HL-60 (cell line): ENCODE measurements at regions not wholly inside any gene's neighbourhood (a gene's known extent, or its start where the extent isn't known, plus 50 kb on each side); places are given as distances from the start of the nearest gene placed in this dataset.

Experiments used
- GABPA ChIP-seq: IDR thresholded peaks from 2 replicates; pipeline ENCODE4 v1.6.1; 2012; ENCODE audit warnings: low read depth
- POLR2AphosphoS5 ChIP-seq: IDR thresholded peaks from 2 replicates; pipeline ENCODE4 v1.6.1; 2012; ENCODE audit warnings: low read depth
- SPI1 ChIP-seq: IDR thresholded peaks from 2 replicates; pipeline ENCODE4 v1.6.1; 2012; ENCODE audit warnings: low read depth, mild to moderate bottlenecking, borderline replicate concordance
- TF ChIP-seq, protein P1 (sequence below): IDR thresholded peaks from one replicate; pipeline ENCODE4 v1.5.1; 2011; ENCODE audit warnings: low read length, control low read depth, inconsistent platforms; ENCODE audit not compliant: insufficient read depth
- TF ChIP-seq, protein P2 (sequence below): IDR thresholded peaks from 2 replicates; pipeline ENCODE4 v1.6.1; 2012; ENCODE audit warnings: low read depth; ENCODE audit not compliant: insufficient replicate concordance

DNA sequence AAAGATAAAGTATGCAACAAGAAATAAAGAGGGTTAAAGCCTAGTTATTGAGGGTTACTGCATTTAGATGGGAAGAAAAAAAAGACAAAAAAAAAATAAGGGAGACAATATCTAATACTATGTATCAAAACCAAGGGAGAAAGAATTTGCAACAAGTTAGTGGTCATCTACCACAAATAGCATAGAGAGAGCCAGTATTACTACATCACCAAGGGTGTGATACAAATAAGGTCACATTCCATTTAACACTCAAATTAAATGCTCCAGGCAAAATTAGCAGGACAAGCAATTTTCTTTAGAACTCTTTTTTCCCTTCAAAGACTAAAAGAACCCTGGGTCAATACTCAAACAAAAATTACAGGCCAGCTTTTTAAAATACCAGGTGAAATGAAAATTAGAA, 115.1 kb upstream of the GULP1 start:
- TF ChIP-seq, protein P1, sequence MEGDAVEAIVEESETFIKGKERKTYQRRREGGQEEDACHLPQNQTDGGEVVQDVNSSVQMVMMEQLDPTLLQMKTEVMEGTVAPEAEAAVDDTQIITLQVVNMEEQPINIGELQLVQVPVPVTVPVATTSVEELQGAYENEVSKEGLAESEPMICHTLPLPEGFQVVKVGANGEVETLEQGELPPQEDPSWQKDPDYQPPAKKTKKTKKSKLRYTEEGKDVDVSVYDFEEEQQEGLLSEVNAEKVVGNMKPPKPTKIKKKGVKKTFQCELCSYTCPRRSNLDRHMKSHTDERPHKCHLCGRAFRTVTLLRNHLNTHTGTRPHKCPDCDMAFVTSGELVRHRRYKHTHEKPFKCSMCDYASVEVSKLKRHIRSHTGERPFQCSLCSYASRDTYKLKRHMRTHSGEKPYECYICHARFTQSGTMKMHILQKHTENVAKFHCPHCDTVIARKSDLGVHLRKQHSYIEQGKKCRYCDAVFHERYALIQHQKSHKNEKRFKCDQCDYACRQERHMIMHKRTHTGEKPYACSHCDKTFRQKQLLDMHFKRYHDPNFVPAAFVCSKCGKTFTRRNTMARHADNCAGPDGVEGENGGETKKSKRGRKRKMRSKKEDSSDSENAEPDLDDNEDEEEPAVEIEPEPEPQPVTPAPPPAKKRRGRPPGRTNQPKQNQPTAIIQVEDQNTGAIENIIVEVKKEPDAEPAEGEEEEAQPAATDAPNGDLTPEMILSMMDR = no peak
- TF ChIP-seq GABPA (no peak), POLR2AphosphoS5 (no peak), SPI1 (no peak)
- TF ChIP-seq, protein P2, sequence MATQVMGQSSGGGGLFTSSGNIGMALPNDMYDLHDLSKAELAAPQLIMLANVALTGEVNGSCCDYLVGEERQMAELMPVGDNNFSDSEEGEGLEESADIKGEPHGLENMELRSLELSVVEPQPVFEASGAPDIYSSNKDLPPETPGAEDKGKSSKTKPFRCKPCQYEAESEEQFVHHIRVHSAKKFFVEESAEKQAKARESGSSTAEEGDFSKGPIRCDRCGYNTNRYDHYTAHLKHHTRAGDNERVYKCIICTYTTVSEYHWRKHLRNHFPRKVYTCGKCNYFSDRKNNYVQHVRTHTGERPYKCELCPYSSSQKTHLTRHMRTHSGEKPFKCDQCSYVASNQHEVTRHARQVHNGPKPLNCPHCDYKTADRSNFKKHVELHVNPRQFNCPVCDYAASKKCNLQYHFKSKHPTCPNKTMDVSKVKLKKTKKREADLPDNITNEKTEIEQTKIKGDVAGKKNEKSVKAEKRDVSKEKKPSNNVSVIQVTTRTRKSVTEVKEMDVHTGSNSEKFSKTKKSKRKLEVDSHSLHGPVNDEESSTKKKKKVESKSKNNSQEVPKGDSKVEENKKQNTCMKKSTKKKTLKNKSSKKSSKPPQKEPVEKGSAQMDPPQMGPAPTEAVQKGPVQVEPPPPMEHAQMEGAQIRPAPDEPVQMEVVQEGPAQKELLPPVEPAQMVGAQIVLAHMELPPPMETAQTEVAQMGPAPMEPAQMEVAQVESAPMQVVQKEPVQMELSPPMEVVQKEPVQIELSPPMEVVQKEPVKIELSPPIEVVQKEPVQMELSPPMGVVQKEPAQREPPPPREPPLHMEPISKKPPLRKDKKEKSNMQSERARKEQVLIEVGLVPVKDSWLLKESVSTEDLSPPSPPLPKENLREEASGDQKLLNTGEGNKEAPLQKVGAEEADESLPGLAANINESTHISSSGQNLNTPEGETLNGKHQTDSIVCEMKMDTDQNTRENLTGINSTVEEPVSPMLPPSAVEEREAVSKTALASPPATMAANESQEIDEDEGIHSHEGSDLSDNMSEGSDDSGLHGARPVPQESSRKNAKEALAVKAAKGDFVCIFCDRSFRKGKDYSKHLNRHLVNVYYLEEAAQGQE = no peak
